Activated gamma-delta T cell (primary cell): ENCODE measurements at regions not wholly inside any gene's neighbourhood (a gene's known extent, or its start where the extent isn't known, plus 50 kb on each side); places are given as distances from the start of the nearest gene placed in this dataset.
A peak's percentile ranks its signal among the peaks of the same experiment; 100 is the strongest.
"Not testable (repeated sequence)": the region's sequence is repeated elsewhere in the genome, so short reads cannot be mapped to it uniquely, and the experiment has no call there.

Experiments used
- DNase-seq: peaks from one replicate; lab custom pipeline; 2025; lab: John Stamatoyannopoulos, UW

GRCh38 chr4:22630161-22630975 lies 62.4 kb upstream of the GBA3 start:
- not testable (repeated sequence) for DNase-seq

- DNase-seq = not testable (repeated sequence)
These were observed 61.6 kb upstream of the GBA3 start for GRCh38 chr4:22631167-22631566.

- peak; percentile 12 for DNase-seq
These were observed 58.1 kb upstream of the GBA3 start for GRCh38 chr4:22634541-22635181.

- DNase-seq = not testable (repeated sequence)
These were observed 57.6 kb upstream of the GBA3 start for GRCh38 chr4:22635182-22635549.

GRCh38 chr4:22635692-22636091 lies 57.0 kb upstream of the GBA3 start:
- DNase-seq = no peak

GRCh38 chr4:22637306-22637705 lies 55.4 kb upstream of the GBA3 start:
- no peak for DNase-seq
